Panc1 (cell line): ENCODE measurements at regions not wholly inside any gene's neighbourhood (a gene's known extent, or its start where the extent isn't known, plus 50 kb on each side); places are given as distances from the start of the nearest gene placed in this dataset.

ENCODE experiments used
- ATAC-seq: fragments of 200-7000 bp; cut with Tn5 transposase; 2 replicates; pipeline ENCODE4 v1.9.1; 2020; ENCODE audit warnings: mild to moderate bottlenecking, moderate library complexity
- BruUV-seq: library from RNA; stranded (reverse); fragments of 400-500 nt; replicated peaks from 2 replicates; lab custom pipeline; 2021; lab: Mats Ljungman, UMichigan
- CTCF ChIA-PET: fragments of 300-600 bp; sonication (Branson Sonifier 250); formaldehyde crosslinking; loops from one replicate; lab custom pipeline; 2022; ENCODE audit warnings: antibody characterized with exemption; lab: Charles Lee
- POLR2A ChIA-PET: fragments of 300-600 bp; sonication (Branson Sonifier 250); formaldehyde crosslinking; loops from one replicate; lab custom pipeline; 2022; ENCODE audit warnings: antibody characterized with exemption; lab: Charles Lee
- DNase-seq: peaks from one replicate; pipeline ENCODE4 v3.0.0-alpha.2; 2010; ENCODE audit warnings: low read depth, low spot score
- H3K27ac ChIP-seq: 2 replicates; pipeline ENCODE4 v1.5.1; 2011; ENCODE audit warnings: mild to moderate bottlenecking, low read length, inconsistent platforms
- H3K27me3 ChIP-seq: fragments of 200-500 bp; sonication (Bioruptor generic); 2 replicates; pipeline ENCODE4 v1.6.0; 2014; ENCODE audit warnings: low read length, inconsistent platforms; ENCODE audit not compliant: control insufficient read depth, insufficient read depth
- H3K36me3 ChIP-seq: fragments of 200-500 bp; sonication (Bioruptor generic); 2 replicates; pipeline ENCODE4 v1.5.1; 2014; ENCODE audit warnings: inconsistent platforms, mild to moderate bottlenecking, low read length, moderate library complexity; ENCODE audit not compliant: control insufficient read depth, insufficient read depth
- H3K4me1 ChIP-seq: 2 replicates; pipeline ENCODE4 v1.5.1; 2011; ENCODE audit warnings: inconsistent platforms, mild to moderate bottlenecking, low read length, moderate library complexity; ENCODE audit not compliant: control insufficient read depth, insufficient read depth
- H3K4me3 ChIP-seq, 2 experiments: 2 replicates each; pipeline ENCODE4 v1.5.1; 2011 to 2012; ENCODE audit warnings: low read depth in 2 of 2, low read length in 2 of 2, mild to moderate bottlenecking in 2 of 2, inconsistent platforms in 1 of 2, moderate library complexity in 1 of 2
- H3K9me3 ChIP-seq: fragments of 200-500 bp; sonication (Bioruptor generic); 2 replicates; pipeline ENCODE4 v1.5.1; 2014; ENCODE audit warnings: low read depth, mild to moderate bottlenecking, inconsistent platforms, low read length, moderate library complexity; ENCODE audit not compliant: control insufficient read depth, insufficient read depth
- POLR2AphosphoS5 ChIP-seq: IDR thresholded peaks from 2 replicates; pipeline ENCODE4 v1.6.1; 2012; ENCODE audit warnings: mild to moderate bottlenecking, low read depth, low read length, moderate library complexity
- SIN3A ChIP-seq: IDR thresholded peaks from 2 replicates; pipeline ENCODE4 v1.6.1; 2012; ENCODE audit warnings: low read depth, mild to moderate bottlenecking, low read length, moderate library complexity, borderline replicate concordance; ENCODE audit not compliant: insufficient read depth
- TCF7L2 ChIP-seq: IDR thresholded peaks from 2 replicates; pipeline ENCODE4 v1.6.1; 2011; ENCODE audit warnings: mild to moderate bottlenecking, low read depth, low read length, inconsistent platforms
- in situ Hi-C: cut with HindIII; loops from 2 replicates; pipeline ENCODE4 v1.10.0; 2016; ENCODE audit warnings: low sequenced_read_pairs, low pct_unique_long_range_greater_than_20kb
- intact Hi-C: fragments of 100-400 bp; cut with micrococcal nuclease; formaldehyde crosslinking; loops from one replicate; pipeline ENCODE4 v1.10.0; 2022; ENCODE audit not compliant: unreplicated experiment
- TF ChIP-seq, protein P1 (sequence below): fragments of 450-650 bp; IDR thresholded peaks from 2 replicates; pipeline ENCODE4 v1.5.1; 2017; ENCODE audit warnings: mild to moderate bottlenecking
- TF ChIP-seq, protein P2 (sequence below), 2 experiments: IDR thresholded peaks; 2 replicates each; pipeline ENCODE4 v1.6.1; 2011 to 2012; ENCODE audit warnings: low read depth in 2 of 2, control low read depth in 1 of 2, low read length in 1 of 2, mild to moderate bottlenecking in 1 of 2, moderate library complexity in 1 of 2; ENCODE audit not compliant: insufficient read depth in 1 of 2

DNA sequence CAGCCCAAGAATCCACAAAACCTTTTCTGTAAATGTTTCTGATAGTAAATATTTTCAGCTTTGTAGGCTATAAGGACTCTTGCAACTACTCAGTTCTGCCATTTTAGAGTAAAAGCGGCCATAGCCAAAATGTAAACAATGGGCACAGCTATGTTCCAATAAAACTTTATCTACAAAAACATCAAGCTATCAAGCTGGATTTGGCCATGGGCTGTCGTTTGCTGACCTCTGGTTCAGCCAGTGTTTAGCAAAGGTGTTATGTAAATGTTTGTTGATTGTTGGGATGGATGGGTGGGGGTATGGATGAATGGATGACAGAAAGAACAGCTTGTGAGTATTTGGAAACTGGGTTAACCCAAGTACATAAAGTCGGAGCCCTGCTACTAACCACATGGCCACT is 111.1 kb upstream of the VRK1 start:
- DNase-seq (no peak), ATAC-seq (no peak)
- intact Hi-C loops (no loop called here), in situ Hi-C loops (no loop called here)
- Histone ChIP-seq H3K4me1 (no peaks in the 10 kb centered on the region), H3K36me3 (no peaks in the 10 kb centered on the region), H3K27ac (no peak overlapping the region), H3K4me3 (no peak overlapping the region), H3K9me3 (no peaks in the 10 kb centered on the region), H3K27me3 (no peaks in the 10 kb centered on the region; the same call in 1 of the 2 replicates)
- BruUV-seq = no TSS peak
- TF ChIP-seq, protein P1, sequence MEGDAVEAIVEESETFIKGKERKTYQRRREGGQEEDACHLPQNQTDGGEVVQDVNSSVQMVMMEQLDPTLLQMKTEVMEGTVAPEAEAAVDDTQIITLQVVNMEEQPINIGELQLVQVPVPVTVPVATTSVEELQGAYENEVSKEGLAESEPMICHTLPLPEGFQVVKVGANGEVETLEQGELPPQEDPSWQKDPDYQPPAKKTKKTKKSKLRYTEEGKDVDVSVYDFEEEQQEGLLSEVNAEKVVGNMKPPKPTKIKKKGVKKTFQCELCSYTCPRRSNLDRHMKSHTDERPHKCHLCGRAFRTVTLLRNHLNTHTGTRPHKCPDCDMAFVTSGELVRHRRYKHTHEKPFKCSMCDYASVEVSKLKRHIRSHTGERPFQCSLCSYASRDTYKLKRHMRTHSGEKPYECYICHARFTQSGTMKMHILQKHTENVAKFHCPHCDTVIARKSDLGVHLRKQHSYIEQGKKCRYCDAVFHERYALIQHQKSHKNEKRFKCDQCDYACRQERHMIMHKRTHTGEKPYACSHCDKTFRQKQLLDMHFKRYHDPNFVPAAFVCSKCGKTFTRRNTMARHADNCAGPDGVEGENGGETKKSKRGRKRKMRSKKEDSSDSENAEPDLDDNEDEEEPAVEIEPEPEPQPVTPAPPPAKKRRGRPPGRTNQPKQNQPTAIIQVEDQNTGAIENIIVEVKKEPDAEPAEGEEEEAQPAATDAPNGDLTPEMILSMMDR = no peak
- TF ChIP-seq TCF7L2 = no peak
- no peak for TF ChIP-seq SIN3A
- TF ChIP-seq, protein P2, sequence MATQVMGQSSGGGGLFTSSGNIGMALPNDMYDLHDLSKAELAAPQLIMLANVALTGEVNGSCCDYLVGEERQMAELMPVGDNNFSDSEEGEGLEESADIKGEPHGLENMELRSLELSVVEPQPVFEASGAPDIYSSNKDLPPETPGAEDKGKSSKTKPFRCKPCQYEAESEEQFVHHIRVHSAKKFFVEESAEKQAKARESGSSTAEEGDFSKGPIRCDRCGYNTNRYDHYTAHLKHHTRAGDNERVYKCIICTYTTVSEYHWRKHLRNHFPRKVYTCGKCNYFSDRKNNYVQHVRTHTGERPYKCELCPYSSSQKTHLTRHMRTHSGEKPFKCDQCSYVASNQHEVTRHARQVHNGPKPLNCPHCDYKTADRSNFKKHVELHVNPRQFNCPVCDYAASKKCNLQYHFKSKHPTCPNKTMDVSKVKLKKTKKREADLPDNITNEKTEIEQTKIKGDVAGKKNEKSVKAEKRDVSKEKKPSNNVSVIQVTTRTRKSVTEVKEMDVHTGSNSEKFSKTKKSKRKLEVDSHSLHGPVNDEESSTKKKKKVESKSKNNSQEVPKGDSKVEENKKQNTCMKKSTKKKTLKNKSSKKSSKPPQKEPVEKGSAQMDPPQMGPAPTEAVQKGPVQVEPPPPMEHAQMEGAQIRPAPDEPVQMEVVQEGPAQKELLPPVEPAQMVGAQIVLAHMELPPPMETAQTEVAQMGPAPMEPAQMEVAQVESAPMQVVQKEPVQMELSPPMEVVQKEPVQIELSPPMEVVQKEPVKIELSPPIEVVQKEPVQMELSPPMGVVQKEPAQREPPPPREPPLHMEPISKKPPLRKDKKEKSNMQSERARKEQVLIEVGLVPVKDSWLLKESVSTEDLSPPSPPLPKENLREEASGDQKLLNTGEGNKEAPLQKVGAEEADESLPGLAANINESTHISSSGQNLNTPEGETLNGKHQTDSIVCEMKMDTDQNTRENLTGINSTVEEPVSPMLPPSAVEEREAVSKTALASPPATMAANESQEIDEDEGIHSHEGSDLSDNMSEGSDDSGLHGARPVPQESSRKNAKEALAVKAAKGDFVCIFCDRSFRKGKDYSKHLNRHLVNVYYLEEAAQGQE (IDR thresholded peaks at IDR 0.05; ENCODE audit: insufficient read depth in 1 of 2, low read depth in 2 of 2, low read length in 1 of 2) = no peak
- CTCF ChIA-PET = no interaction called here
- POLR2A ChIA-PET = no interaction called here

DNA sequence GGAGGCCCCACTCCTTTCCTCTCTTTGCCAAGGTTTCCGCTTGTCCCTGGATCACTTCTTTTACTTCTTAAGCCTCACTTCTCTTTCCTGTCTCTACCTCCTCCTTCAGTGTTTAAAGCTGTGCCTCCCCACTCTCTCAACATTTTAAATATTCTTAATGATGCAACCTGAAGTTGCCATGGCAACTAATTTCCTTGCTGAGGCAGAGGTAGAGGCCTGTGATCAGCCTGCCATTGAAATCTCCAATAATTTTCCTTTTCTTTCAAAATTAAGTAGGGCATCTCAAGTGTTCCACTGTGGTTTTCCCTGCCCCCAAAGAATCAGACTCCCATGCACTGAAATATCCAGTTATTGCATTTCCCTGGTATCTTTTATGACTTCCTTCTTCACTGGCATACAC is 108.6 kb upstream of the VRK1 start:
- intact Hi-C loops = no loop called here
- no peaks in the 10 kb centered on the region; the same call in 1 of the 2 replicates for H3K27me3 ChIP-seq
- H3K9me3 ChIP-seq = no peaks in the 10 kb centered on the region
- no TSS peak for BruUV-seq
- ATAC-seq (no peak), DNase-seq (no peak)
- POLR2A ChIA-PET = no interaction called here
- no peak overlapping the region for H3K27ac ChIP-seq
- no peak overlapping the region for H3K4me3 ChIP-seq
- H3K4me1 ChIP-seq = no peaks in the 10 kb centered on the region
- CTCF ChIA-PET = no interaction called here
- in situ Hi-C loops = no loop called here
- TF ChIP-seq, protein P1 = no peak
- TF ChIP-seq SIN3A (no peak), TCF7L2 (no peak), POLR2AphosphoS5 (no peak)
- TF ChIP-seq, protein P2 (IDR thresholded peaks at IDR 0.05; ENCODE audit: insufficient read depth in 1 of 2, low read depth in 2 of 2, low read length in 1 of 2) = no peak
- H3K36me3 ChIP-seq = no peaks in the 10 kb centered on the region
